Activated CD8-positive, alpha-beta memory T cell treated with anti-CD3 and anti-CD28 coated beads, Interleukin-2, amount 10 ng/mL, durations not matched to agents 7 days and 5 days (primary cell): ENCODE measurements at regions not wholly inside any gene's neighbourhood (a gene's known extent, or its start where the extent isn't known, plus 50 kb on each side); places are given as distances from the start of the nearest gene placed in this dataset.

Source experiments
- ATAC-seq: fragments of 150-1000 bp; cut with Tn5 transposase; one replicate; pipeline ENCODE4 v1.10.0; 2021; ENCODE audit warnings: moderate library complexity
- CTCF ChIA-PET: fragments of 350-600 bp; sonication (Branson Sonifier 250); formaldehyde crosslinking; loops from one replicate; lab custom pipeline; 2021; ENCODE audit warnings: antibody characterized with exemption; lab: Charles Lee
- DNase-seq: peaks from one replicate; pipeline ENCODE4 v3.0.0-alpha.2; 2020
- H3K27ac Mint-ChIP-seq: one replicate; pipeline ENCODE4 v1.8.0; 2021; ENCODE audit warnings: mild to moderate bottlenecking, mixed read lengths
- H3K27me3 Mint-ChIP-seq: one replicate; pipeline ENCODE4 v1.8.0; 2021; ENCODE audit warnings: mixed read lengths
- H3K36me3 Mint-ChIP-seq: one replicate; pipeline ENCODE4 v1.8.0; 2021; ENCODE audit warnings: mild to moderate bottlenecking, mixed read lengths
- H3K4me1 Mint-ChIP-seq: one replicate; pipeline ENCODE4 v1.8.0; 2021; ENCODE audit warnings: mixed read lengths
- H3K4me3 Mint-ChIP-seq: one replicate; pipeline ENCODE4 v1.8.0; 2021; ENCODE audit warnings: mild to moderate bottlenecking, moderate library complexity, mixed read lengths
- H3K9me3 Mint-ChIP-seq: one replicate; pipeline ENCODE4 v1.8.0; 2022; ENCODE audit warnings: low read depth, mixed read lengths

GRCh38 chr17:53330756-53331155 is 492.0 kb upstream of the KIF2B start:
- no peak for ATAC-seq
- Mint-ChIP-seq H3K36me3 (no peaks in the 10 kb centered on the region), H3K27ac (no peak overlapping the region), H3K27me3 (no peaks in the 10 kb centered on the region), H3K4me1 (no peaks in the 10 kb centered on the region), H3K4me3 (no peak overlapping the region), H3K9me3 (peaks cover 16% of the 10 kb centered on the region)
- CTCF ChIA-PET, result no interaction called here
- no peak for DNase-seq

GRCh38 chr17:53321651-53322050 is 501.1 kb upstream of the KIF2B start:
- CTCF ChIA-PET, result no interaction called here
- no peaks in the 10 kb centered on the region for H3K27me3 Mint-ChIP-seq
- no peak for ATAC-seq
- H3K36me3 Mint-ChIP-seq, result no peaks in the 10 kb centered on the region
- no peak overlapping the region for H3K27ac Mint-ChIP-seq
- DNase-seq, result no peak
- no peaks in the 10 kb centered on the region for H3K4me1 Mint-ChIP-seq
- no peak overlapping the region for H3K4me3 Mint-ChIP-seq
- H3K9me3 Mint-ChIP-seq, result peaks cover 3% of the 10 kb centered on the region

GRCh38 chr17:53319947-53320346 is 502.8 kb upstream of the KIF2B start:
- no peaks in the 10 kb centered on the region for H3K36me3 Mint-ChIP-seq
- no peaks in the 10 kb centered on the region for H3K4me1 Mint-ChIP-seq
- no peak for DNase-seq
- no peak for ATAC-seq
- H3K4me3 Mint-ChIP-seq, result no peak overlapping the region
- CTCF ChIA-PET, result no interaction called here
- no peaks in the 10 kb centered on the region for H3K27me3 Mint-ChIP-seq
- no peak overlapping the region for H3K27ac Mint-ChIP-seq
- H3K9me3 Mint-ChIP-seq, result peaks cover 6% of the 10 kb centered on the region

- Mint-ChIP-seq H3K36me3 (no peaks in the 10 kb centered on the region), H3K27ac (no peak overlapping the region), H3K9me3 (peaks cover 8% of the 10 kb centered on the region), H3K27me3 (no peaks in the 10 kb centered on the region), H3K4me3 (no peak overlapping the region), H3K4me1 (no peaks in the 10 kb centered on the region)
- CTCF ChIA-PET, result no interaction called here
- DNase-seq (no peak), ATAC-seq (no peak)
Observed at GRCh38 chr17:53316988-53317387, 505.7 kb upstream of the KIF2B start.

- CTCF ChIA-PET, result no interaction called here
- no peak for ATAC-seq
- Mint-ChIP-seq H3K27me3 (no peaks in the 10 kb centered on the region), H3K36me3 (no peaks in the 10 kb centered on the region), H3K4me1 (no peaks in the 10 kb centered on the region), H3K9me3 (peaks cover 9% of the 10 kb centered on the region), H3K27ac (no peak overlapping the region), H3K4me3 (no peak overlapping the region)
- no peak for DNase-seq
Observed at GRCh38 chr17:53316073-53316472, 506.7 kb upstream of the KIF2B start.

- H3K27me3 Mint-ChIP-seq, result no peaks in the 10 kb centered on the region
- no peaks in the 10 kb centered on the region for H3K36me3 Mint-ChIP-seq
- H3K9me3 Mint-ChIP-seq, result peaks cover 10% of the 10 kb centered on the region
- CTCF ChIA-PET, result no interaction called here
- no peak for DNase-seq
- no peak overlapping the region for H3K4me3 Mint-ChIP-seq
- ATAC-seq, result no peak
- H3K27ac Mint-ChIP-seq, result no peak overlapping the region
- no peaks in the 10 kb centered on the region for H3K4me1 Mint-ChIP-seq
Observed at GRCh38 chr17:53314521-53314920, 508.2 kb upstream of the KIF2B start.

- no peak for DNase-seq
- no peaks in the 10 kb centered on the region for H3K27me3 Mint-ChIP-seq
- no peak overlapping the region for H3K4me3 Mint-ChIP-seq
- H3K36me3 Mint-ChIP-seq, result no peaks in the 10 kb centered on the region
- H3K27ac Mint-ChIP-seq, result no peak overlapping the region
- ATAC-seq, result no peak
- no peaks in the 10 kb centered on the region for H3K4me1 Mint-ChIP-seq
- CTCF ChIA-PET, result no interaction called here
- peaks cover 10% of the 10 kb centered on the region for H3K9me3 Mint-ChIP-seq
Observed at GRCh38 chr17:53313746-53314145, 509.0 kb upstream of the KIF2B start.

- Mint-ChIP-seq H3K9me3 (peaks cover 6% of the 10 kb centered on the region), H3K27me3 (no peaks in the 10 kb centered on the region), H3K4me3 (no peak overlapping the region), H3K4me1 (no peaks in the 10 kb centered on the region), H3K27ac (no peak overlapping the region), H3K36me3 (no peaks in the 10 kb centered on the region)
- no peak for ATAC-seq
- CTCF ChIA-PET, result no interaction called here
- no peak for DNase-seq
Observed at GRCh38 chr17:53278466-53278865, 544.3 kb upstream of the KIF2B start.

GRCh38 chr17:53273126-53273525 is 549.6 kb upstream of the KIF2B start:
- no peaks in the 10 kb centered on the region for H3K27me3 Mint-ChIP-seq
- H3K9me3 Mint-ChIP-seq, result no peaks in the 10 kb centered on the region
- no peak for DNase-seq
- ATAC-seq, result no peak
- no peak overlapping the region for H3K27ac Mint-ChIP-seq
- H3K4me1 Mint-ChIP-seq, result no peaks in the 10 kb centered on the region
- CTCF ChIA-PET, result no interaction called here
- no peaks in the 10 kb centered on the region for H3K36me3 Mint-ChIP-seq
- no peak overlapping the region for H3K4me3 Mint-ChIP-seq

GRCh38 chr17:53270936-53271335 is 551.8 kb upstream of the KIF2B start:
- no peak overlapping the region for H3K27ac Mint-ChIP-seq
- no peaks in the 10 kb centered on the region for H3K27me3 Mint-ChIP-seq
- H3K36me3 Mint-ChIP-seq, result no peaks in the 10 kb centered on the region
- H3K4me1 Mint-ChIP-seq, result no peaks in the 10 kb centered on the region
- no peaks in the 10 kb centered on the region for H3K9me3 Mint-ChIP-seq
- ATAC-seq, result no peak
- DNase-seq, result no peak
- CTCF ChIA-PET, result no interaction called here
- no peak overlapping the region for H3K4me3 Mint-ChIP-seq

GRCh38 chr17:53264730-53265129 is 558.0 kb upstream of the KIF2B start:
- no peak overlapping the region for H3K4me3 Mint-ChIP-seq
- no peaks in the 10 kb centered on the region for H3K36me3 Mint-ChIP-seq
- no peaks in the 10 kb centered on the region for H3K27me3 Mint-ChIP-seq
- H3K4me1 Mint-ChIP-seq, result no peaks in the 10 kb centered on the region
- DNase-seq (no peak), ATAC-seq (no peak)
- H3K27ac Mint-ChIP-seq, result no peak overlapping the region
- CTCF ChIA-PET, result no interaction called here
- peaks cover 8% of the 10 kb centered on the region for H3K9me3 Mint-ChIP-seq

- no peaks in the 10 kb centered on the region for H3K36me3 Mint-ChIP-seq
- H3K4me3 Mint-ChIP-seq, result no peak overlapping the region
- H3K27ac Mint-ChIP-seq, result no peak overlapping the region
- no peak for ATAC-seq
- CTCF ChIA-PET, result no interaction called here
- H3K27me3 Mint-ChIP-seq, result no peaks in the 10 kb centered on the region
- no peaks in the 10 kb centered on the region for H3K4me1 Mint-ChIP-seq
- DNase-seq, result no peak
- H3K9me3 Mint-ChIP-seq, result peaks cover 15% of the 10 kb centered on the region
Observed at GRCh38 chr17:53253956-53254597, 568.6 kb upstream of the KIF2B start.

GRCh38 chr17:53249036-53249435 is 573.7 kb upstream of the KIF2B start:
- no peak overlapping the region for H3K4me3 Mint-ChIP-seq
- DNase-seq (no peak), ATAC-seq (no peak)
- H3K9me3 Mint-ChIP-seq, result peaks cover 12% of the 10 kb centered on the region
- no peaks in the 10 kb centered on the region for H3K27me3 Mint-ChIP-seq
- no peaks in the 10 kb centered on the region for H3K4me1 Mint-ChIP-seq
- no peak overlapping the region for H3K27ac Mint-ChIP-seq
- CTCF ChIA-PET, result no interaction called here
- H3K36me3 Mint-ChIP-seq, result no peaks in the 10 kb centered on the region

GRCh38 chr17:53234138-53234537 is 588.6 kb upstream of the KIF2B start:
- CTCF ChIA-PET, result no interaction called here
- Mint-ChIP-seq H3K4me1 (no peaks in the 10 kb centered on the region), H3K27me3 (no peaks in the 10 kb centered on the region), H3K36me3 (no peaks in the 10 kb centered on the region), H3K9me3 (peaks cover 4% of the 10 kb centered on the region), H3K4me3 (no peak overlapping the region), H3K27ac (no peak overlapping the region)
- no peak for ATAC-seq
- no peak for DNase-seq

GRCh38 chr17:53227514-53227913 is 595.2 kb upstream of the KIF2B start:
- CTCF ChIA-PET, result no interaction called here
- no peak overlapping the region for H3K4me3 Mint-ChIP-seq

More at GRCh38 chr17:53227514-53227913, 595.2 kb upstream of the KIF2B start:
- no peaks in the 10 kb centered on the region for H3K27me3 Mint-ChIP-seq
- DNase-seq, result no peak
- no peak for ATAC-seq
- peaks cover 16% of the 10 kb centered on the region for H3K9me3 Mint-ChIP-seq
- H3K27ac Mint-ChIP-seq, result no peak overlapping the region
- no peaks in the 10 kb centered on the region for H3K36me3 Mint-ChIP-seq
- H3K4me1 Mint-ChIP-seq, result no peaks in the 10 kb centered on the region
